ENCODE measurements at regions not wholly inside any gene's neighbourhood (a gene's known extent, or its start where the extent isn't known, plus 50 kb on each side); places are given as distances from the start of the nearest gene placed in this dataset.

DNA sequence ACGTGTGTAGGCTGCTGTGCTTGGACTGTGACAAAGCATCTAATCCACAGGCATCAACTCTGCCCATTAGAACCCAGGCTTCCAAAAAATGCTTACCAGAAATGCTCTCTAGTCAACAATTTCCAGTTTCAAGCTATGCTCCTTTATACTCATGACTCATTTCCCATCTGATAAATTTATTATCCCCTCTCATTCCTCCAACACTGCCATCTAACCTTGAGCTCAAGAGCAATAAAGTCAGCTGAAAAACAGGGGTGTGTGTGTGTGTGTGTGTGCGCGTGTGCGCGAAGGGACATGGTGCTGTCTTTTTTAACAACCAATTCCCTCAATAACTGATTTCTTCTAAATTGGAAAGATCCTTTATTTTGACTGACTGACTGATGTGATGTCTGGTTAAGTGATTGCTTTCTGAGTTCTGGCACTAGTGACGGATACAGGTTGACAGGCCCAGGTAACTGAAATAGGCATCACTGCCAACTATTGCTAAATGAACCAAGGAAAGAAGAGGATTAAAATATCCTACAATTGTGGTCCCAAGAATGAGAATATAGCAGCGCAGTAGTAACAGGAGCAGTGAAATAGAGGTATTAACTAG lies 405.5 kb downstream of the ZNF385D start:
- ChIA-PET POLR2A (ENCODE audit: partially characterized antibody) (no interaction called here), CTCF (ENCODE audit: partially characterized antibody) (interaction anchor here (1.0 kb wide), 1 partner anchor 12 kb away, joined by 3 read pairs; no protein-coding TSS in a partner anchor)
- Histone ChIP-seq H3K36me3 (ENCODE audit: control insufficient read depth in 2 of 4, insufficient read depth in 4 of 4, low read length in 3 of 4) (no peaks in the 10 kb centered on the region), H2BK15ac (ENCODE audit: low read length) (no peak overlapping the region), H3K18ac (ENCODE audit: extremely low read depth, low read length) (no peak overlapping the region), H3K14ac (ENCODE audit: insufficient read length) (no peak overlapping the region), H2AFZ (ENCODE audit: low read length) (no peak overlapping the region), H3K4me3 (ENCODE audit: extremely low read depth in 1 of 4, insufficient read depth in 2 of 4, low read depth in 3 of 4, low read length in 4 of 4) (no peak overlapping the region), H2BK5ac (ENCODE audit: low read depth, low read length) (no peak overlapping the region), H3K9me3 (ENCODE audit: insufficient read depth in 2 of 2, low read depth in 1 of 2, low read length in 1 of 2) (no peaks in the 10 kb centered on the region), H4K8ac (ENCODE audit: extremely low read depth, insufficient read depth, low read length) (no peak overlapping the region), H3K4me1 (replicated peaks in 1 of 4; ENCODE audit: control insufficient read depth in 3 of 4, insufficient read depth in 4 of 4, low read length in 3 of 4) (no peaks in the 10 kb centered on the region), H4K5ac (ENCODE audit: insufficient read length, low read depth, low read length) (no peak overlapping the region), H3K23me2 (ENCODE audit: low read depth, low read length) (no peaks in the 10 kb centered on the region), H2BK120ac (replicated peaks; ENCODE audit: low read depth, low read length) (no peak overlapping the region), H3K79me2 (ENCODE audit: control insufficient read depth in 1 of 2, insufficient read depth in 2 of 2, low read length in 2 of 2) (no peaks in the 10 kb centered on the region), H4K91ac (replicated peaks; ENCODE audit: insufficient read length, low read length) (no peak overlapping the region), H3K79me1 (ENCODE audit: low read depth, low read length) (no peaks in the 10 kb centered on the region), H3K4me2 (ENCODE audit: insufficient read depth in 1 of 2, low read depth in 2 of 2, low read length in 2 of 2) (no peak overlapping the region), H2BK12ac (ENCODE audit: low read depth, low read length) (no peak overlapping the region), H3K27ac (ENCODE audit: low read depth, low read length) (no peak overlapping the region), H2AK5ac (ENCODE audit: low read depth, low read length) (no peak overlapping the region), H3K23ac (ENCODE audit: insufficient read length) (no peak overlapping the region), H4K20me1 (replicated peaks in 1 of 2; ENCODE audit: control insufficient read depth in 1 of 2, insufficient read depth in 2 of 2, low read length in 2 of 2) (no peaks in the 10 kb centered on the region), H3K56ac (replicated peaks; ENCODE audit: insufficient read length, low read depth, low read length) (no peak overlapping the region), H2BK20ac (ENCODE audit: low read length) (no peak overlapping the region), H3K4ac (replicated peaks; ENCODE audit: insufficient read length, low read depth, low read length) (no peak overlapping the region), H3K9ac (replicated peaks in 1 of 4; ENCODE audit: extremely low read depth in 1 of 4, low read depth in 3 of 4, low read length in 3 of 4) (no peak overlapping the region), H3K27me3 (replicated peaks in 1 of 4; ENCODE audit: control insufficient read depth in 3 of 4, extremely low read depth in 1 of 4, insufficient read depth in 3 of 4, low read length in 3 of 4) (no peaks in the 10 kb centered on the region)
- DNase-seq (ENCODE audit: low read depth in 1 of 2, low spot score in 2 of 2): no peak
- WGBS, 2 experiments (ENCODE audit: extremely low coverage in 1 of 2, insufficient coverage in 1 of 2, insufficient read length in 1 of 2, insufficient replicate concordance in 2 of 2, low coverage in 1 of 2, low lambda C conversion rate in 2 of 2, missing lambda C conversion rate in 1 of 2): 78% methylated on average over 7 of the region's 7 CpGs; no CpG with 5 or more reads in 1 of the 2 experiments
- FAIRE-seq: no peak
- TF ChIP-seq YY1 (IDR thresholded peaks at IDR 0.05; ENCODE audit: low read depth, low read length) (no peak), TEAD4 (IDR thresholded peaks at IDR 0.05; ENCODE audit: low read depth, low read length) (no peak), KDM5A (IDR thresholded peaks at IDR 0.05; ENCODE audit: low read length) (no peak), EGR1 (IDR thresholded peaks at IDR 0.05; ENCODE audit: borderline replicate concordance, low read depth, low read length) (no peak), NRF1 (IDR thresholded peaks at IDR 0.05; ENCODE audit: low read depth, low read length) (no peak)
- TF ChIP-seq, protein P1, sequence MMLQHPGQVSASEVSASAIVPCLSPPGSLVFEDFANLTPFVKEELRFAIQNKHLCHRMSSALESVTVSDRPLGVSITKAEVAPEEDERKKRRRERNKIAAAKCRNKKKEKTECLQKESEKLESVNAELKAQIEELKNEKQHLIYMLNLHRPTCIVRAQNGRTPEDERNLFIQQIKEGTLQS (IDR thresholded peaks at IDR 0.05; ENCODE audit: insufficient read depth, low read depth, low read length): no peak
